ENCODE measurements at regions not wholly inside any gene's neighbourhood (a gene's known extent, or its start where the extent isn't known, plus 50 kb on each side); places are given as distances from the start of the nearest gene placed in this dataset.

- TF ChIP-seq CTCF (IDR thresholded peaks at IDR 0.05; ENCODE audit: insufficient read depth, low read depth, low read length) = no peak
- TF ChIP-seq EZH2 (IDR thresholded peaks at IDR 0.05; ENCODE audit: insufficient read depth, low read length) = no peak
Measured at GRCh38 chr2:144674071-144674470, 154.2 kb upstream of the ZEB2 start.

All from astrocyte (in vitro differentiated cells and primary cell).